Neural progenitor cell (in vitro differentiated cells): ENCODE measurements at regions not wholly inside any gene's neighbourhood (a gene's known extent, or its start where the extent isn't known, plus 50 kb on each side); places are given as distances from the start of the nearest gene placed in this dataset.

Experiments
- DNase-seq: peaks from one replicate; pipeline ENCODE4 v3.0.0-alpha.2; 2016; ENCODE audit warnings: low spot score
- H2AFZ ChIP-seq: fragments of 200-600 bp; sonication (generic); replicated peaks from 2 replicates; pipeline ENCODE4 v1.6.1; 2016; ENCODE audit warnings: antibody characterized with exemption
- H3F3A ChIP-seq: fragments of 200-600 bp; sonication (generic); 2 replicates; pipeline ENCODE4 v1.6.1; 2016; ENCODE audit warnings: antibody characterized with exemption, low read depth
- H3K27ac ChIP-seq: fragments of 200-600 bp; sonication (generic); 2 replicates; pipeline ENCODE4 v1.5.1; 2016; ENCODE audit warnings: mild to moderate bottlenecking
- H3K27me3 ChIP-seq: fragments of 200-600 bp; sonication (generic); 2 replicates; pipeline ENCODE4 v1.6.1; 2016; ENCODE audit warnings: mild to moderate bottlenecking, moderate library complexity
- H3K36me3 ChIP-seq: fragments of 200-600 bp; sonication (generic); 2 replicates; pipeline ENCODE4 v1.5.1; 2016
- H3K4me1 ChIP-seq: fragments of 200-600 bp; sonication (generic); 2 replicates; pipeline ENCODE4 v1.6.1; 2016; ENCODE audit warnings: mixed run types
- H3K4me2 ChIP-seq: fragments of 200-600 bp; sonication (generic); 2 replicates; pipeline ENCODE4 v1.6.1; 2016
- H3K4me3 ChIP-seq: fragments of 200-600 bp; sonication (generic); 2 replicates; pipeline ENCODE4 v1.5.1; 2016
- H3K79me2 ChIP-seq: fragments of 200-600 bp; sonication (generic); 2 replicates; pipeline ENCODE4 v1.6.1; 2016; ENCODE audit warnings: low read depth
- H3K9ac ChIP-seq: fragments of 200-600 bp; sonication (generic); 2 replicates; pipeline ENCODE4 v1.6.1; 2016
- H3K9me3 ChIP-seq: fragments of 200-600 bp; sonication (generic); 2 replicates; pipeline ENCODE4 v1.5.1; 2016; ENCODE audit warnings: low read depth
- H4K20me1 ChIP-seq: fragments of 200-600 bp; sonication (generic); 2 replicates; pipeline ENCODE4 v1.6.1; 2016; ENCODE audit warnings: low read depth
- H3K27ac Mint-ChIP-seq: 3 replicates; pipeline ENCODE4 v1.8.0; 2021; ENCODE audit warnings: mixed read lengths
- H3K27me3 Mint-ChIP-seq: 2 replicates; pipeline ENCODE4 v1.8.0; 2022; ENCODE audit warnings: low read depth, mild to moderate bottlenecking, inconsistent platforms, moderate library complexity, mixed read lengths; ENCODE audit not compliant: insufficient read depth
- H3K36me3 Mint-ChIP-seq: 3 replicates; pipeline ENCODE4 v1.8.0; 2021; ENCODE audit warnings: mixed read lengths
- H3K4me1 Mint-ChIP-seq: 3 replicates; pipeline ENCODE4 v1.8.0; 2021; ENCODE audit warnings: mixed read lengths
- H3K4me3 Mint-ChIP-seq: 3 replicates; pipeline ENCODE4 v1.8.0; 2021; ENCODE audit warnings: mild to moderate bottlenecking, moderate library complexity, mixed read lengths
- H3K9me3 Mint-ChIP-seq: 3 replicates; pipeline ENCODE4 v1.8.0; 2020; ENCODE audit warnings: mixed read lengths
- CTCF ChIP-seq: fragments of 200-600 bp; sonication (generic); IDR thresholded peaks from 2 replicates; pipeline ENCODE4 v1.5.1; 2017; ENCODE audit warnings: antibody characterized with exemption, mild to moderate bottlenecking
- EZH2 ChIP-seq: fragments of 200-600 bp; sonication (generic); IDR thresholded peaks from 2 replicates; pipeline ENCODE4 v1.6.1; 2017; ENCODE audit warnings: antibody characterized with exemption, mild to moderate bottlenecking, moderate library complexity
- EZH2phosphoT487 ChIP-seq: fragments of 200-600 bp; sonication (generic); IDR thresholded peaks from 2 replicates; pipeline ENCODE4 v1.6.1; 2017; ENCODE audit warnings: antibody characterized with exemption

GRCh38 chr9:2489838-2490314 lies 131.7 kb upstream of the VLDLR start:
- Mint-ChIP-seq H3K4me1 (peaks cover 12% of the 10 kb centered on the region), H3K27ac (peak overlapping the region; percentile 47), H3K36me3 (no peaks in the 10 kb centered on the region), H3K4me3 (no peak overlapping the region), H3K9me3 (peaks cover 2% of the 10 kb centered on the region), H3K27me3 (peaks cover 4% of the 10 kb centered on the region)
- TF ChIP-seq EZH2 (no peak), EZH2phosphoT487 (no peak), CTCF (no peak)
- Histone ChIP-seq H3K27ac (no peak overlapping the region), H3K4me1 (no peaks in the 10 kb centered on the region), H3K79me2 (no peaks in the 10 kb centered on the region), H3F3A (no peaks in the 10 kb centered on the region), H3K4me2 (no peak overlapping the region), H3K4me3 (no peak overlapping the region), H3K27me3 (no peaks in the 10 kb centered on the region), H3K9ac (no peak overlapping the region), H4K20me1 (no peaks in the 10 kb centered on the region), H3K36me3 (no peaks in the 10 kb centered on the region), H2AFZ (peak overlapping the region; percentile 71), H3K9me3 (no peaks in the 10 kb centered on the region)
- peak; percentile 7 for DNase-seq

GRCh38 chr9:2492161-2492560 lies 129.4 kb upstream of the VLDLR start:
- no peaks in the 10 kb centered on the region for H3F3A ChIP-seq
- peaks cover 4% of the 10 kb centered on the region for H3K27me3 Mint-ChIP-seq
- H3K36me3 ChIP-seq = no peaks in the 10 kb centered on the region
- H2AFZ ChIP-seq = no peak overlapping the region
- H3K4me3 ChIP-seq = no peak overlapping the region
- H3K27me3 ChIP-seq = no peaks in the 10 kb centered on the region
- H3K79me2 ChIP-seq = no peaks in the 10 kb centered on the region
- no peaks in the 10 kb centered on the region for H3K9me3 ChIP-seq
- peaks cover 12% of the 10 kb centered on the region for H3K4me1 Mint-ChIP-seq
- H3K36me3 Mint-ChIP-seq = no peaks in the 10 kb centered on the region
- H3K4me2 ChIP-seq = no peak overlapping the region
- no peaks in the 10 kb centered on the region for H3K9me3 Mint-ChIP-seq
- H3K4me1 ChIP-seq = no peaks in the 10 kb centered on the region
- H4K20me1 ChIP-seq = no peaks in the 10 kb centered on the region
- TF ChIP-seq CTCF = no peak
- TF ChIP-seq EZH2 = no peak
- no peak for TF ChIP-seq EZH2phosphoT487
- no peak for DNase-seq
- H3K9ac ChIP-seq = no peak overlapping the region
- H3K4me3 Mint-ChIP-seq = no peak overlapping the region
- no peak overlapping the region for H3K27ac ChIP-seq
- H3K27ac Mint-ChIP-seq = no peak overlapping the region

GRCh38 chr9:2493109-2493508 lies 128.5 kb upstream of the VLDLR start:
- no peaks in the 10 kb centered on the region for H3K36me3 ChIP-seq
- no peaks in the 10 kb centered on the region for H3K9me3 ChIP-seq
- no peak overlapping the region for H3K4me3 Mint-ChIP-seq
- H3F3A ChIP-seq = no peaks in the 10 kb centered on the region
- DNase-seq = no peak
- no peak overlapping the region for H3K27ac Mint-ChIP-seq
- H3K9ac ChIP-seq = no peak overlapping the region
- no peak overlapping the region for H3K4me2 ChIP-seq
- H3K27ac ChIP-seq = no peak overlapping the region
- H3K4me1 Mint-ChIP-seq = peaks cover 12% of the 10 kb centered on the region
- H4K20me1 ChIP-seq = no peaks in the 10 kb centered on the region
- H3K27me3 ChIP-seq = no peaks in the 10 kb centered on the region
- H3K79me2 ChIP-seq = no peaks in the 10 kb centered on the region
- H3K4me3 ChIP-seq = no peak overlapping the region
- no peak for TF ChIP-seq EZH2phosphoT487
- TF ChIP-seq CTCF = no peak
- TF ChIP-seq EZH2 = no peak
- H3K4me1 ChIP-seq = no peaks in the 10 kb centered on the region
- no peak overlapping the region for H2AFZ ChIP-seq
- no peaks in the 10 kb centered on the region for H3K9me3 Mint-ChIP-seq
- H3K27me3 Mint-ChIP-seq = peaks cover 4% of the 10 kb centered on the region
- H3K36me3 Mint-ChIP-seq = no peaks in the 10 kb centered on the region
